ENCODE measurements at regions not wholly inside any gene's neighbourhood (a gene's known extent, or its start where the extent isn't known, plus 50 kb on each side); places are given as distances from the start of the nearest gene placed in this dataset.

DNA sequence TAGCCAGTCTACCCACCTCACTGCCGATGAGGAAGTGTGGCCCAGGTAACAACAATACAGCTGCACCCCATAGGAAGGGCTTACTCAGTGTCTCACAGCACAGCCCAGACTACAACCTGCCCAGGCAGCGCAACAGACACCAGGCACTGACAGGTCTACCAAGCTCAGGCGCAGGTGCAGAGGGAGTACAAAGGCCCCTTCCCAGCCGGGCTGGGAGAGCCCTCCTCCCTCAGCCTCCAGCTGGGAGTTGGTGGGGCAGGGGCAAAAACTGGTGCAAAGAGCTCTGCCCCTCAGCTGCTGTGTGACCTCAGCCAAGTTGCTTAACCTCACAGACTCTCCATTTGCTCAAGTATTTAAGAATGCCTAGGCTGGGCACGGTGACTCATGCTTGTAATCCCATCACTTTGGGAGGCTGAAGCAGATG, 112.6 kb upstream of the LHX1 start:
- Histone ChIP-seq H3K4me1 (ENCODE audit: control insufficient read depth in 1 of 2, insufficient read depth in 2 of 2, low read length in 2 of 2) (peaks cover 0 to 6% of the 10 kb centered on the region in 2 experiments; a peak in 1 of 4 replicates), H3K27ac (ENCODE audit: low read depth, low read length) (no peak overlapping the region), H3K4me3 (replicated peaks in 1 of 2; ENCODE audit: low read depth in 1 of 2, low read length in 2 of 2) (no peak overlapping the region), H3K9ac (ENCODE audit: low read length) (no peak overlapping the region), H3K9me3 (ENCODE audit: control insufficient read depth in 1 of 2, insufficient read depth in 1 of 2, low read depth in 1 of 2, low read length in 2 of 2) (no peaks in the 10 kb centered on the region), H3K36me3 (ENCODE audit: control insufficient read depth in 1 of 2, insufficient read depth in 2 of 2, low read length in 2 of 2) (no peaks in the 10 kb centered on the region), H3K4me2 (ENCODE audit: low read length) (no peak overlapping the region), H3K27me3 (ENCODE audit: insufficient read depth, low read length) (no peaks in the 10 kb centered on the region), H3K79me2 (ENCODE audit: insufficient read depth, low read length) (no peaks in the 10 kb centered on the region), H4K20me1 (ENCODE audit: insufficient read depth) (no peaks in the 10 kb centered on the region), H3K9me2 (ENCODE audit: insufficient read depth) (no peaks in the 10 kb centered on the region), H2AFZ (ENCODE audit: low read depth, low read length, poor library complexity, severe bottlenecking) (no peak overlapping the region)
- TF ChIP-seq EZH2 (IDR thresholded peaks at IDR 0.05), result no peak
- TF ChIP-seq, protein P1, sequence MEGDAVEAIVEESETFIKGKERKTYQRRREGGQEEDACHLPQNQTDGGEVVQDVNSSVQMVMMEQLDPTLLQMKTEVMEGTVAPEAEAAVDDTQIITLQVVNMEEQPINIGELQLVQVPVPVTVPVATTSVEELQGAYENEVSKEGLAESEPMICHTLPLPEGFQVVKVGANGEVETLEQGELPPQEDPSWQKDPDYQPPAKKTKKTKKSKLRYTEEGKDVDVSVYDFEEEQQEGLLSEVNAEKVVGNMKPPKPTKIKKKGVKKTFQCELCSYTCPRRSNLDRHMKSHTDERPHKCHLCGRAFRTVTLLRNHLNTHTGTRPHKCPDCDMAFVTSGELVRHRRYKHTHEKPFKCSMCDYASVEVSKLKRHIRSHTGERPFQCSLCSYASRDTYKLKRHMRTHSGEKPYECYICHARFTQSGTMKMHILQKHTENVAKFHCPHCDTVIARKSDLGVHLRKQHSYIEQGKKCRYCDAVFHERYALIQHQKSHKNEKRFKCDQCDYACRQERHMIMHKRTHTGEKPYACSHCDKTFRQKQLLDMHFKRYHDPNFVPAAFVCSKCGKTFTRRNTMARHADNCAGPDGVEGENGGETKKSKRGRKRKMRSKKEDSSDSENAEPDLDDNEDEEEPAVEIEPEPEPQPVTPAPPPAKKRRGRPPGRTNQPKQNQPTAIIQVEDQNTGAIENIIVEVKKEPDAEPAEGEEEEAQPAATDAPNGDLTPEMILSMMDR (IDR thresholded peaks at IDR 0.05 in 2 of 3, conservative IDR thresholded peaks at IDR 0.05 in 1 of 3; ENCODE audit: borderline replicate concordance in 1 of 3, insufficient read depth in 1 of 3, low read depth in 2 of 3, low read length in 2 of 3), result no peak
- TF ChIP-seq, protein P2, sequence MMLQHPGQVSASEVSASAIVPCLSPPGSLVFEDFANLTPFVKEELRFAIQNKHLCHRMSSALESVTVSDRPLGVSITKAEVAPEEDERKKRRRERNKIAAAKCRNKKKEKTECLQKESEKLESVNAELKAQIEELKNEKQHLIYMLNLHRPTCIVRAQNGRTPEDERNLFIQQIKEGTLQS (IDR thresholded peaks at IDR 0.05), result no peak
- TF ChIP-seq POLR2AphosphoS5 (IDR thresholded peaks at IDR 0.05; ENCODE audit: low read depth, low read length), result no peak
- no peak for TF ChIP-seq TCF7L2 (IDR thresholded peaks at IDR 0.05; ENCODE audit: borderline replicate concordance, extremely low read depth, insufficient read depth, insufficient read length)
- no peak for TF ChIP-seq RAD21 (IDR thresholded peaks at IDR 0.05; ENCODE audit: low read depth)
- no peak for TF ChIP-seq SIN3A (IDR thresholded peaks at IDR 0.05; ENCODE audit: low read depth)
- no peak for TF ChIP-seq SRF (IDR thresholded peaks at IDR 0.05; ENCODE audit: low read depth)
- TF ChIP-seq ELF1 (IDR thresholded peaks at IDR 0.05; ENCODE audit: borderline replicate concordance, low read depth), result no peak
- no peak for TF ChIP-seq YY1 (IDR thresholded peaks at IDR 0.05; ENCODE audit: extremely low read depth, insufficient replicate concordance, low read depth, low read length)
- TF ChIP-seq POLR2A (IDR thresholded peaks at IDR 0.05; ENCODE audit: borderline replicate concordance, extremely low read depth, insufficient read depth, insufficient read length), result no peak
- CTCF ChIA-PET, result no interaction called here
- POLR2A ChIA-PET, result no interaction called here
- RAD21 ChIA-PET (ENCODE audit: low non-redundant PET in 1 of 2, low total read pairs in 2 of 2, uncharacterized antibody in 2 of 2, unreplicated experiment in 2 of 2), result no interaction called here
- intact Hi-C loops (cut with micrococcal nuclease), result no loop called here
- DNase-seq (ENCODE audit: low read depth, low spot score), result no peak
- no TSS peak for BruUV-seq (replicated peaks)
- ATAC-seq, result peak; percentile 49; the same call in 1 of the 2 replicates
